HG03045 (cell line): ENCODE measurements at regions not wholly inside any gene's neighbourhood (a gene's known extent, or its start where the extent isn't known, plus 50 kb on each side); places are given as distances from the start of the nearest gene placed in this dataset.
"Not testable (repeated sequence)": the region's sequence is repeated elsewhere in the genome, so short reads cannot be mapped to it uniquely, and the experiment has no call there.

Source experiments
- ATAC-seq: cut with Tn5 transposase; IDR thresholded peaks from one replicate; pipeline ENCODE4 v1.9.1; 2021; ENCODE audit warnings: mild to moderate bottlenecking, moderate library complexity; ENCODE audit not compliant: unreplicated experiment

GRCh38 chr21:36207577-36208320, 51.1 kb downstream of the DOP1B start:
- no peak for ATAC-seq

GRCh38 chr21:36208326-36209013, 51.8 kb downstream of the DOP1B start:
- no peak for ATAC-seq

- no peak for ATAC-seq
Measured at GRCh38 chr21:36209626-36210171, 53.1 kb downstream of the DOP1B start.

GRCh38 chr21:36210779-36211659, 54.4 kb downstream of the DOP1B start:
- ATAC-seq, result no peak

GRCh38 chr21:36211660-36212512, 55.3 kb downstream of the DOP1B start:
- no peak for ATAC-seq

GRCh38 chr21:36212513-36212780, 55.8 kb downstream of the DOP1B start:
- no peak for ATAC-seq

GRCh38 chr21:36214561-36214960, 57.9 kb downstream of the DOP1B start:
- no peak for ATAC-seq

- no peak for ATAC-seq
Measured at GRCh38 chr21:36217743-36218142, 61.1 kb downstream of the DOP1B start.

- ATAC-seq, result no peak
Measured at GRCh38 chr21:36218691-36219090, 62.1 kb downstream of the DOP1B start.

- ATAC-seq, result no peak
Measured at GRCh38 chr21:36223451-36223850, 66.8 kb downstream of the DOP1B start.

GRCh38 chr21:36229181-36229580, 72.6 kb downstream of the DOP1B start:
- no peak for ATAC-seq

- not testable (repeated sequence) for ATAC-seq
Measured at GRCh38 chr21:36231444-36231843, 74.8 kb downstream of the DOP1B start.

- ATAC-seq, result no peak
Measured at GRCh38 chr21:36232641-36233040, 76.0 kb downstream of the DOP1B start.

- no peak for ATAC-seq
Measured at GRCh38 chr21:36235058-36235582, 78.5 kb downstream of the DOP1B start.

GRCh38 chr21:36236052-36236730, 79.6 kb downstream of the DOP1B start:
- ATAC-seq, result no peak

GRCh38 chr21:36237441-36237840, 80.8 kb downstream of the DOP1B start:
- ATAC-seq, result no peak

- ATAC-seq, result no peak
Measured at GRCh38 chr21:36239585-36239984, 80.4 kb upstream of the MORC3 start.

GRCh38 chr21:36241717-36242116, 78.3 kb upstream of the MORC3 start:
- no peak for ATAC-seq

- no peak for ATAC-seq
Measured at GRCh38 chr21:36245115-36245514, 74.9 kb upstream of the MORC3 start.

- no peak for ATAC-seq
Measured at GRCh38 chr21:36245649-36246048, 74.3 kb upstream of the MORC3 start.
